AG09309 (cell line): ENCODE measurements at regions not wholly inside any gene's neighbourhood (a gene's known extent, or its start where the extent isn't known, plus 50 kb on each side); places are given as distances from the start of the nearest gene placed in this dataset.
"Not testable (repeated sequence)": the region's sequence is repeated elsewhere in the genome, so short reads cannot be mapped to it uniquely, and the experiment has no call there.

Experiments used
- DNase-seq: peaks from one replicate; pipeline ENCODE4 v3.0.0-alpha.2; 2010; ENCODE audit warnings: low read depth
- H3K4me3 ChIP-seq: 2 replicates; pipeline ENCODE4 v1.5.1; 2011; ENCODE audit warnings: mild to moderate bottlenecking, low read depth, low read length, moderate library complexity; ENCODE audit not compliant: control insufficient read depth
- TF ChIP-seq, protein P1 (sequence below): IDR thresholded peaks from 2 replicates; pipeline ENCODE4 v1.5.1; 2011; ENCODE audit warnings: mild to moderate bottlenecking, low read depth, low read length, inconsistent platforms; ENCODE audit not compliant: insufficient read depth, control insufficient read depth; ENCODE audit errors: missing control alignments

DNA sequence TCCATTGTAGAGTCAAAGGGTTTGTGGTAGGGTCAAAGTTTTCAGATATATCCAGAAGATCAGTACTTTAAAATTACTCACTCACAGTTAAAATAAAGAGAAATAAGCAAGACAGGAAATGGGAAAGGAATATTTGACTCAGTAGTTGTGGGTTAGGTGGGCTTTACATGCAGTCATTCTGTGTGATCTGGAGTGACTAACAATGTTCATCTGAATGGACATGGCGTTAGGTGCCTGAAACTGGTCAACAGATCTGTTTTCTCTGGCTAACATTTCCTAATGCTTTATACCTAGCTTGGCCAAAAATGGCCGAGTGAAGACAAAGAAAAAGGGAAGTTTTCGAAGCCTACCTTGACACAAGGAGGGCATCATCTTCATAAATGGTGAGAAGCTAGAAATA, 133.4 kb upstream of the SATB1 start:
- TF ChIP-seq, protein P1, sequence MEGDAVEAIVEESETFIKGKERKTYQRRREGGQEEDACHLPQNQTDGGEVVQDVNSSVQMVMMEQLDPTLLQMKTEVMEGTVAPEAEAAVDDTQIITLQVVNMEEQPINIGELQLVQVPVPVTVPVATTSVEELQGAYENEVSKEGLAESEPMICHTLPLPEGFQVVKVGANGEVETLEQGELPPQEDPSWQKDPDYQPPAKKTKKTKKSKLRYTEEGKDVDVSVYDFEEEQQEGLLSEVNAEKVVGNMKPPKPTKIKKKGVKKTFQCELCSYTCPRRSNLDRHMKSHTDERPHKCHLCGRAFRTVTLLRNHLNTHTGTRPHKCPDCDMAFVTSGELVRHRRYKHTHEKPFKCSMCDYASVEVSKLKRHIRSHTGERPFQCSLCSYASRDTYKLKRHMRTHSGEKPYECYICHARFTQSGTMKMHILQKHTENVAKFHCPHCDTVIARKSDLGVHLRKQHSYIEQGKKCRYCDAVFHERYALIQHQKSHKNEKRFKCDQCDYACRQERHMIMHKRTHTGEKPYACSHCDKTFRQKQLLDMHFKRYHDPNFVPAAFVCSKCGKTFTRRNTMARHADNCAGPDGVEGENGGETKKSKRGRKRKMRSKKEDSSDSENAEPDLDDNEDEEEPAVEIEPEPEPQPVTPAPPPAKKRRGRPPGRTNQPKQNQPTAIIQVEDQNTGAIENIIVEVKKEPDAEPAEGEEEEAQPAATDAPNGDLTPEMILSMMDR, result no peak
- no peak for DNase-seq
- no peak overlapping the region for H3K4me3 ChIP-seq

DNA sequence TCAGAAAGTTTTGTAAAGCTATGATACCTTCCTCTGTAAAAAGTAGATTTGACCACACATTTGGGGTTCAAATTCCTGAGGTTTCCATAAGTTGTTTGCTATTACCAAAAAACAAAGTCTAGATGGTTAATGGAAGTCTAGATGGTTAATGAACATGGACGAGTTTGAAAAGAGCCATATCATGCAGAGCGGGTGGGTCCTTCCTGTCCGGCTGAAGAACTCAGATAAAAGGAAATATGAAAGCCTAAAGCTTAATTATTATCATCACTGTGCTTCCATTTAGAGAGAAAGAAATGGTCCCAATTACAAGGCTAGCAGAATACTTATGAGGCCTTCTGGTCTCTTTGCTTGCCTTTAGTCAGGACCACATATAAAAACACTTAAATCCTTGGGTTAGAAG, 132.1 kb upstream of the SATB1 start:
- no peak overlapping the region for H3K4me3 ChIP-seq
- TF ChIP-seq, protein P1, result no peak
- no peak for DNase-seq

- H3K4me3 ChIP-seq, result no peak overlapping the region
- TF ChIP-seq, protein P1, result no peak
- DNase-seq, result peak; percentile 10
Measured at GRCh38 chr3:18556503-18557135, 131.5 kb upstream of the SATB1 start.

DNA sequence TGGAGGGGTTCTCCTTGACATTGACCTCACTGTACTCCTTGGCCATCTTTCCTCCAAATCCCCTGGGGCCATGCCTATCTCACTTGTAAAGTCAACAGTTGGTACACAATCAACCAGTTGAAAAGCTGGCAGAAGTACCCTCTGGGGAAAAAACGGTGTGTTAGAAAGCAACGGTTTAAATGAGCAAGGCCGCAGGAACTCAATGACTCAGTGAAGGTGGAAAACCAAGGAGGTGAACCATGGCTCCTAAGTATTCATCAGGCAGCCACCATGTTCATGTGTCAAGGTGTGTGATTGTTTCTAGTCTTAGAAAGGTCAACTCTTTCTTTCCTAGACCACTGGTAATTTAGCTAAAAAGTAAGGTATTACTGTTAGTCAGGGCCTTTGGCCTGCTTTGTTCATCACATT, 130.9 kb upstream of the SATB1 start:
- no peak for DNase-seq
- no peak overlapping the region for H3K4me3 ChIP-seq
- TF ChIP-seq, protein P1, result no peak

DNA sequence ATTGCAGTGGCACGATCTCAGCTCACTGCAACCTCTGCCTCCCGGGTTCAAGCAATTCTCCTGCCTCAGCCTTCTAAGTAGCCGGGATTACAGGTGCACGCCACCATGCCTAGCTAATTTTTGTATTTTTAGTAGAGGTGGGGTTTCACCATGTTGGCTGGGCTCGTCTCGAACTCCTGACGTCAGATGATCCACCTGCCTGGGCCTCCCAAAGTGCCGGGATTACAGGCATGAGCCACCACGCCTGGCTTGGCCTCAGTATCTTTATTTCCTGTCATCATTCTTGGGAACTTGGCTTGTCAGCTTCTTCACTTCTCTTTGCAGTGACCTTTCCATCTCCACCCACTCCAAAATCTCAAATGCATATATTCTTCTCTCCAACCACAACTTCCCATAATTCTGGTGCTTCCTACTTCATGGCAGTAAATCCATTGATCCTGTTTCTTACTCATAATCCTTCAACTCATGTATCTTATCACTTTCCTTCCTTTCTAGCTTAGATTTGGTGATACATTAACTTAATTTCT, 127.5 kb upstream of the SATB1 start:
- not testable (repeated sequence) for DNase-seq, H3K4me3 ChIP-seq

GRCh38 chr3:18546632-18547031, 121.5 kb upstream of the SATB1 start:
- TF ChIP-seq, protein P1, result no peak
- H3K4me3 ChIP-seq, result no peak overlapping the region
- DNase-seq, result no peak

GRCh38 chr3:18544146-18544545, 119.0 kb upstream of the SATB1 start:
- H3K4me3 ChIP-seq, result no peak overlapping the region
- no peak for DNase-seq
- TF ChIP-seq, protein P1, result no peak
